ENCODE measurements at regions not wholly inside any gene's neighbourhood (a gene's known extent, or its start where the extent isn't known, plus 50 kb on each side); places are given as distances from the start of the nearest gene placed in this dataset.

DNA sequence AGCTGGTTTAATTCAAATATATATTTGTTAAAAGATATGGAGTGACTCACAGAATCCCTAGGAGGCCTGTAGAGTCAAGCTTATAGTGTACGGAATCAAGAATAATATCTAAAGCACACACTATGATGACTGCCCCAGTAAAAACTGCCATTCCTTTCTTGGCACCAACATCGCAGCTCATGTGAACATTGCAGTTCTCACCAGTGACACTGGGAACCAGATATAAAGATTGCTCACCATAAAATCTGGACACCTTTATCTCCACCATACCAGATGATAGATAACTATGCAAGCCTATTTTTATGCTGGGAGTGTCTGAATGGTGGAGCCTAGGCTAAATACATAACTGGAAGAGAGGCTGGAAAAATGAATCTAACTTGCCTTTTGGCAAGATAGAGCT, 463.9 kb upstream of the TBX3 start:
- TF ChIP-seq GATA2 (IDR thresholded peaks at IDR 0.05; ENCODE audit: low read depth, low read length) (no peak), GATA3 (IDR thresholded peaks at IDR 0.05; ENCODE audit: low read depth, low read length) (no peak)
